ENCODE measurements at regions not wholly inside any gene's neighbourhood (a gene's known extent, or its start where the extent isn't known, plus 50 kb on each side); places are given as distances from the start of the nearest gene placed in this dataset.

- TF ChIP-seq, protein P1, sequence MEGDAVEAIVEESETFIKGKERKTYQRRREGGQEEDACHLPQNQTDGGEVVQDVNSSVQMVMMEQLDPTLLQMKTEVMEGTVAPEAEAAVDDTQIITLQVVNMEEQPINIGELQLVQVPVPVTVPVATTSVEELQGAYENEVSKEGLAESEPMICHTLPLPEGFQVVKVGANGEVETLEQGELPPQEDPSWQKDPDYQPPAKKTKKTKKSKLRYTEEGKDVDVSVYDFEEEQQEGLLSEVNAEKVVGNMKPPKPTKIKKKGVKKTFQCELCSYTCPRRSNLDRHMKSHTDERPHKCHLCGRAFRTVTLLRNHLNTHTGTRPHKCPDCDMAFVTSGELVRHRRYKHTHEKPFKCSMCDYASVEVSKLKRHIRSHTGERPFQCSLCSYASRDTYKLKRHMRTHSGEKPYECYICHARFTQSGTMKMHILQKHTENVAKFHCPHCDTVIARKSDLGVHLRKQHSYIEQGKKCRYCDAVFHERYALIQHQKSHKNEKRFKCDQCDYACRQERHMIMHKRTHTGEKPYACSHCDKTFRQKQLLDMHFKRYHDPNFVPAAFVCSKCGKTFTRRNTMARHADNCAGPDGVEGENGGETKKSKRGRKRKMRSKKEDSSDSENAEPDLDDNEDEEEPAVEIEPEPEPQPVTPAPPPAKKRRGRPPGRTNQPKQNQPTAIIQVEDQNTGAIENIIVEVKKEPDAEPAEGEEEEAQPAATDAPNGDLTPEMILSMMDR (IDR thresholded peaks at IDR 0.05 in 4 of 5, conservative IDR thresholded peaks at IDR 0.05 in 1 of 5): peak; percentile 20 to 60 (median 51)
- no peak for TF ChIP-seq POLR2A (IDR thresholded peaks at IDR 0.05)
These were observed 206.6 kb upstream of the RFX3 start for GRCh38 chr9:3732077-3733038.

Data from gastrocnemius medialis (tissue), 4 donors.